Thoracic aorta (tissue), 2 donors: ENCODE measurements at regions not wholly inside any gene's neighbourhood (a gene's known extent, or its start where the extent isn't known, plus 50 kb on each side); places are given as distances from the start of the nearest gene placed in this dataset.
"Not testable (repeated sequence)": the region's sequence is repeated elsewhere in the genome, so short reads cannot be mapped to it uniquely, and the experiment has no call there.

Experiments
- ATAC-seq: fragments of 150-250 bp; one replicate; pipeline ENCODE4 v1.8.0; 2017; ENCODE audit warnings: low read depth; ENCODE audit not compliant: insufficient number of reproducible peaks, low FRiP score
- DNase-seq: peaks from one replicate; pipeline ENCODE4 v3.0.0-alpha.2; 2020; ENCODE audit warnings: low spot score
- H3K27ac ChIP-seq, 2 donors: fragments of 200-600 bp; sonication (generic); 1 replicate in 1 of 2; 2 replicates in 1 of 2; pipeline ENCODE4 v1.5.1; 2016; ENCODE audit warnings: mild to moderate bottlenecking in 2 of 2, moderate library complexity in 2 of 2
- H3K27me3 ChIP-seq: fragments of 200-600 bp; sonication (generic); replicated peaks from 2 replicates; pipeline ENCODE4 v1.6.0; 2016; ENCODE audit warnings: mild to moderate bottlenecking; ENCODE audit not compliant: insufficient read depth
- H3K36me3 ChIP-seq: fragments of 200-600 bp; sonication (generic); one replicate; pipeline ENCODE4 v1.5.1; 2016
- H3K4me1 ChIP-seq, 2 donors: fragments of 200-600 bp; sonication (generic); 1 replicate in 1 of 2; 2 replicates in 1 of 2; pipeline versions ENCODE4 v1.5.1 to v1.6.0; 2016; ENCODE audit warnings: low read depth in 2 of 2, mild to moderate bottlenecking in 1 of 2; ENCODE audit not compliant: control insufficient read depth in 1 of 2
- H3K4me3 ChIP-seq: fragments of 200-600 bp; sonication (generic); 2 replicates; pipeline ENCODE4 v1.5.1; 2016; ENCODE audit warnings: mild to moderate bottlenecking
- H3K9me3 ChIP-seq: fragments of 200-600 bp; sonication (generic); 2 replicates; pipeline ENCODE4 v1.5.1; 2016
- TF ChIP-seq, protein P1 (sequence below): fragments of 200-600 bp; sonication (generic); IDR thresholded peaks from one replicate; pipeline ENCODE4 v1.5.1; 2019; ENCODE audit warnings: antibody characterized with exemption

DNA sequence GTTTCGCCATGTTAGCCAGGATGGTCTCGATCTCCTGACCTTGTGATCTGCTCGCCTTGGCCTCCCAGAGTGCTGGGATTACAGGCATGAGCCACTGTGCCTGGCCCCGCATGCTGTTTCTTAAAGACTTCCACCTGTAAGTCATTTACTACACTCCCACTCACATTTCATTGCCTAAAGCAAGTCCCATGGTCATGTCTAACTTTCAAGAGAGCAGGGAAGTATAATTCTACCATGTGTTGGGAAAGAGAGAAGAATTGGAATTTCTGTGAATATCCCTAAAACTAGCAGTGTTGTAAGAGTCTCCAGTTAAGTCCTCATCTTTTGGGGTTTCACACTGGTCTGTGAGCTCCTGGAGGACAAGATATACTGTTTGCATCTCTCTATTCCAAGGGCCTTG, 139.7 kb downstream of the EMP1 start:
- H3K4me3 ChIP-seq, result no peak overlapping the region
- no peak overlapping the region for H3K27ac ChIP-seq
- ATAC-seq (no peak), DNase-seq (no peak)
- no peaks in the 10 kb centered on the region for H3K9me3 ChIP-seq
- H3K4me1 ChIP-seq, result no peaks in the 10 kb centered on the region
- TF ChIP-seq, protein P1, sequence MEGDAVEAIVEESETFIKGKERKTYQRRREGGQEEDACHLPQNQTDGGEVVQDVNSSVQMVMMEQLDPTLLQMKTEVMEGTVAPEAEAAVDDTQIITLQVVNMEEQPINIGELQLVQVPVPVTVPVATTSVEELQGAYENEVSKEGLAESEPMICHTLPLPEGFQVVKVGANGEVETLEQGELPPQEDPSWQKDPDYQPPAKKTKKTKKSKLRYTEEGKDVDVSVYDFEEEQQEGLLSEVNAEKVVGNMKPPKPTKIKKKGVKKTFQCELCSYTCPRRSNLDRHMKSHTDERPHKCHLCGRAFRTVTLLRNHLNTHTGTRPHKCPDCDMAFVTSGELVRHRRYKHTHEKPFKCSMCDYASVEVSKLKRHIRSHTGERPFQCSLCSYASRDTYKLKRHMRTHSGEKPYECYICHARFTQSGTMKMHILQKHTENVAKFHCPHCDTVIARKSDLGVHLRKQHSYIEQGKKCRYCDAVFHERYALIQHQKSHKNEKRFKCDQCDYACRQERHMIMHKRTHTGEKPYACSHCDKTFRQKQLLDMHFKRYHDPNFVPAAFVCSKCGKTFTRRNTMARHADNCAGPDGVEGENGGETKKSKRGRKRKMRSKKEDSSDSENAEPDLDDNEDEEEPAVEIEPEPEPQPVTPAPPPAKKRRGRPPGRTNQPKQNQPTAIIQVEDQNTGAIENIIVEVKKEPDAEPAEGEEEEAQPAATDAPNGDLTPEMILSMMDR, result no peak
- H3K27me3 ChIP-seq, result no peaks in the 10 kb centered on the region
- H3K36me3 ChIP-seq, result no peaks in the 10 kb centered on the region

DNA sequence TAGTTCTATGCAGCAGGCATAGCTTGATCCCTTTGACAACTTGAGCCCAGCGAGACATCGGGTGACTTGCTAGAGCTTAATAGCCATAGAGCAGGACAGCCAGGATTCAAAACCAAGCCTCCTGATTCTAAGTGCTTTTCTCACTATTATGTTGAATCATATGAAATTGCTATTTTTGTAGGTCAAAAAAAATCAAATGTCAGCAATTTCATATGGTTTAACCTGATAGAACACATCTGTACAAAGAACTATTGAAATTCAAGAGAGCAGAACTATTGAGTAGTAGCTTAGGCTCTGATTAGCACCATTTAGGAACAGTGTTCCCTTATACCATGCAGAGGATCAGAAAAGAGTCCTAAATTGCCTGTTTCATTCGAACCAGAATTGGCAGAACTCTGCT, 132.0 kb downstream of the EMP1 start:
- H3K27me3 ChIP-seq, result no peaks in the 10 kb centered on the region
- no peak overlapping the region for H3K4me3 ChIP-seq
- TF ChIP-seq, protein P1, result no peak
- no peak for DNase-seq
- H3K27ac ChIP-seq, result no peak overlapping the region
- H3K9me3 ChIP-seq, result no peaks in the 10 kb centered on the region
- no peak for ATAC-seq
- no peaks in the 10 kb centered on the region for H3K36me3 ChIP-seq
- no peaks in the 10 kb centered on the region for H3K4me1 ChIP-seq

DNA sequence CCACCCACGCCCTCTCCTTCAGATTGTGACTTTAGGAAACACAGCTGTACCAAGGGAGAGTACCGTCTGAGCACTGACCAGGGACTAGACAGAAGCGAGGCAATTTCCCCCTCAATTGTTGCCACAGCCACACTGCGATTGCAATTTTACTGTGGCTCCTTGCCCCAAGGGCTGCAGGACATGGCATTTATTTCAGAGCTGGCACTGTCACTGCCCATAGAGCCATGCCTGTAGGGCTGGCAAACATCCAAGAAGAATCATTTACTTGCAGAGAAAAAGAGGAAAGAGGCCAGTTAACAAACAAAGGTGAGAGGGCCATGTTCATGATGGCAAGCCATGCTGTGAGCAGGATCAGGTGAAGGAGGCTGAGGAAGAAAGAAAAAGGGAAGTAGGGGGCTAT, 129.6 kb downstream of the EMP1 start:
- no peaks in the 10 kb centered on the region for H3K36me3 ChIP-seq
- H3K27me3 ChIP-seq, result no peaks in the 10 kb centered on the region
- ATAC-seq, result no peak
- no peak overlapping the region for H3K27ac ChIP-seq
- no peak for DNase-seq
- no peaks in the 10 kb centered on the region for H3K9me3 ChIP-seq
- H3K4me3 ChIP-seq, result no peak overlapping the region
- no peaks in the 10 kb centered on the region for H3K4me1 ChIP-seq
- TF ChIP-seq, protein P1, result no peak

DNA sequence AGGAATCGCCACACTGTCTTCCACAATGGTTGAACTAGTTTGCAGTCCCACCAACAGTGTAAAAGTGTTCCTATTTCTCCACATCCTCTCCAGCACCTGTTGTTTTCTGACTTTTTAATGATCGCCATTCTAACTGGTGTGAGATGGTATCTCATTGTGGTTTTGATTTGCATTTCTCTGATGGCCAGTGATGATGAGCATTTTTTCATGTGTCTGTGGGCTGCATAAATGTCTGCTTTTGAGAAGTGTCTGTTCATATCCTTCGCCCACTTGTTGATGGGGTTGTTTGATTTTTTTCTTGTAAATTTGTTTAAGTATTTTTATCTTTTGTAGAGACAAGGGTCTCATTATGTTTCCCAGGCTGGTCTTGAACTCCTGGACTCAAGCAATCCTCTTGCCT, 128.5 kb downstream of the EMP1 start:
- not testable (repeated sequence) for DNase-seq

DNA sequence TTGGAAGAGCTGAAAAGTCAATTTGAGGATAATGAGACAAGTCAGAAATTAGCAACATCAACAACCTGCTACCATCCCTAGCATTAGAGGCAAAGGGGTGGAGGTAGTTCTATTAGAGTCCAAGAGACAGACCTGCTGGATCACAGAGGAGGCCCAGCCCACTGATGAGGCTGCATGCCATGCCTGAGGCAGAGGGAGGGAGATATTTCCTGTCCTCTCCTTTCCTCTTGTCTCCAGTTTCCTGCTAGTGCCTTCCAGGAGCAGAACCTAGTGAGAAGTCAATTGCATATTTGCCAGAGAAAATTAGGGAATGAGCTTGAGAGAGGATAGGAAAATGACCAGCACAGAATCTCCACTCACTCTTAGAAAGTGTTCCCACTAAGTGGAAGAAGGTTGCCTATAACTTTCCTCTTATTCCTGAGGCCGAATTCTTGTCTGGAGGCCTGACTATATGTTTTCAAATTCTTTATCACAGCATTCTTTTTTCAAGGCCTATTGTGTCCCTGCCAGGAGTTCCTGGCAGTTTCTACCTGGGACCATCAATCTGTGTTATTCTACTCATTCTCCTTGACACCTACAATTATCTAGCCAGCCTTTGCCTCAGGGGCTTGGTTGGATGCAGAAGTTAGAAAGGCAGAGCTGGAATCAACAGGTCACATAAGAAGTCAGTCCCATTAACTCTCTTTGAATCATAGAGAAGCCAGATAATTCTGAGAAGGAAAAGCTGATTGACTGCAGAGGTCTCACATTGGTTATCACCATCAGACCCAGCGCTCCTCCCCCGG, 121.9 kb downstream of the EMP1 start:
- ATAC-seq (no peak), DNase-seq (no peak)
- Histone ChIP-seq H3K27ac (no peak overlapping the region), H3K36me3 (no peaks in the 10 kb centered on the region), H3K27me3 (no peaks in the 10 kb centered on the region), H3K4me3 (no peak overlapping the region), H3K4me1 (no peaks in the 10 kb centered on the region), H3K9me3 (no peaks in the 10 kb centered on the region)
- TF ChIP-seq, protein P1, result no peak

More for the DNA sequence above, 128.5 kb downstream of the EMP1 start:
- not testable (repeated sequence) for H3K4me3 ChIP-seq, H3K27me3 ChIP-seq, H3K9me3 ChIP-seq, H3K36me3 ChIP-seq, ATAC-seq, H3K27ac ChIP-seq, H3K4me1 ChIP-seq
